ENCODE measurements at regions not wholly inside any gene's neighbourhood (a gene's known extent, or its start where the extent isn't known, plus 50 kb on each side); places are given as distances from the start of the nearest gene placed in this dataset.

- TF ChIP-seq REST (IDR thresholded peaks at IDR 0.05; ENCODE audit: unreplicated experiment) (no peak), EZH2 (IDR thresholded peaks at IDR 0.05; ENCODE audit: low read depth, unreplicated experiment) (no peak), STAT1 (IDR thresholded peaks at IDR 0.05; ENCODE audit: unreplicated experiment) (no peak), ZNF331 (CRISPR knock-in tag; IDR thresholded peaks at IDR 0.05; ENCODE audit: low read depth) (no peak), POLR2AphosphoS5 (IDR thresholded peaks at IDR 0.05; ENCODE audit: low read depth) (no peak), CREB1 (CRISPR knock-in tag; IDR thresholded peaks at IDR 0.05; ENCODE audit: low read depth) (no peak)
- TF ChIP-seq, protein P1, sequence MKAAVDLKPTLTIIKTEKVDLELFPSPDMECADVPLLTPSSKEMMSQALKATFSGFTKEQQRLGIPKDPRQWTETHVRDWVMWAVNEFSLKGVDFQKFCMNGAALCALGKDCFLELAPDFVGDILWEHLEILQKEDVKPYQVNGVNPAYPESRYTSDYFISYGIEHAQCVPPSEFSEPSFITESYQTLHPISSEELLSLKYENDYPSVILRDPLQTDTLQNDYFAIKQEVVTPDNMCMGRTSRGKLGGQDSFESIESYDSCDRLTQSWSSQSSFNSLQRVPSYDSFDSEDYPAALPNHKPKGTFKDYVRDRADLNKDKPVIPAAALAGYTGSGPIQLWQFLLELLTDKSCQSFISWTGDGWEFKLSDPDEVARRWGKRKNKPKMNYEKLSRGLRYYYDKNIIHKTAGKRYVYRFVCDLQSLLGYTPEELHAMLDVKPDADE (IDR thresholded peaks at IDR 0.05) = no peak
Measured at GRCh38 chr16:9402293-9402860, 310.9 kb downstream of the HAPSTR1 start (continued).

DNA sequence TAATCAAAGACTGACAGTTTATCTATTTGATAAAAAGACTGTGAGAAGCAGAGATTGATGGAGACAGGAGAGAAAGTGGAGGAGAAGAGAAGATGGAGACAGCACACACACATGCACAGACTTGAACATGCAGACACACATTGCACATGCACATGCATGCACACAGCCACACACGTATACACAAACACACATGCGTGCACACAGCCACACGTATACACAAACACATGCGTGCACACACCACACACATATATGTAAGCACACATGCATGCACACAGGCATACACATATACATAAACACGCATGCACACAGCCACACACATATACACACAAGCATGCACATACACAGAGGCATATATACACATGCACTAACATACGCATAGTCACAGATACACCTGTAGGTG lies 313.4 kb downstream of the HAPSTR1 start:
- Mint-ChIP-seq H3K27me3 (ENCODE audit: insufficient read depth, low read depth, poor library complexity) (no peaks in the 10 kb centered on the region), H3K4me1 (peaks cover 7% of the 10 kb centered on the region), H3K9me3 (no peaks in the 10 kb centered on the region), H3K36me3 (ENCODE audit: low read depth) (no peaks in the 10 kb centered on the region), H3K4me3 (no peak overlapping the region), H3K27ac (no peak overlapping the region)
- Histone ChIP-seq H3K27ac (ENCODE audit: low read depth) (no peak overlapping the region), H3K4me3 (no peak overlapping the region), H3K4me2 (no peak overlapping the region), H4K20me1 (replicated peaks; ENCODE audit: insufficient read depth) (no peaks in the 10 kb centered on the region), H2AFZ (no peak overlapping the region), H3K79me2 (replicated peaks; ENCODE audit: insufficient read depth) (no peaks in the 10 kb centered on the region), H3K27me3 (ENCODE audit: insufficient read depth) (no peaks in the 10 kb centered on the region), H3K9me2 (ENCODE audit: insufficient read depth) (peaks cover 11% of the 10 kb centered on the region; the same call in 1 of the 2 replicates), H3K4me1 (ENCODE audit: insufficient read depth) (0 out of 2 replicates have a peak, but pooled peaks cover 4% of the 10 kb centered on the region), H3K36me3 (ENCODE audit: insufficient read depth) (no peaks in the 10 kb centered on the region), H3F3A (replicated peaks; ENCODE audit: low read depth) (no peaks in the 10 kb centered on the region)
- ATAC-seq = no peak
- no peak for DNase-seq (ENCODE audit: low spot score)
- TF ChIP-seq JUNB (IDR thresholded peaks at IDR 0.05; ENCODE audit: unreplicated experiment) (no peak), STAT1 (IDR thresholded peaks at IDR 0.05; ENCODE audit: unreplicated experiment) (no peak), ZNF114 (CRISPR knock-in tag; IDR thresholded peaks at IDR 0.05) (no peak), ZNF331 (CRISPR knock-in tag; IDR thresholded peaks at IDR 0.05; ENCODE audit: low read depth) (no peak), EZH2 (IDR thresholded peaks at IDR 0.05; ENCODE audit: low read depth, unreplicated experiment) (no peak), REST (IDR thresholded peaks at IDR 0.05; ENCODE audit: unreplicated experiment) (no peak)
- TF ChIP-seq, protein P2, sequence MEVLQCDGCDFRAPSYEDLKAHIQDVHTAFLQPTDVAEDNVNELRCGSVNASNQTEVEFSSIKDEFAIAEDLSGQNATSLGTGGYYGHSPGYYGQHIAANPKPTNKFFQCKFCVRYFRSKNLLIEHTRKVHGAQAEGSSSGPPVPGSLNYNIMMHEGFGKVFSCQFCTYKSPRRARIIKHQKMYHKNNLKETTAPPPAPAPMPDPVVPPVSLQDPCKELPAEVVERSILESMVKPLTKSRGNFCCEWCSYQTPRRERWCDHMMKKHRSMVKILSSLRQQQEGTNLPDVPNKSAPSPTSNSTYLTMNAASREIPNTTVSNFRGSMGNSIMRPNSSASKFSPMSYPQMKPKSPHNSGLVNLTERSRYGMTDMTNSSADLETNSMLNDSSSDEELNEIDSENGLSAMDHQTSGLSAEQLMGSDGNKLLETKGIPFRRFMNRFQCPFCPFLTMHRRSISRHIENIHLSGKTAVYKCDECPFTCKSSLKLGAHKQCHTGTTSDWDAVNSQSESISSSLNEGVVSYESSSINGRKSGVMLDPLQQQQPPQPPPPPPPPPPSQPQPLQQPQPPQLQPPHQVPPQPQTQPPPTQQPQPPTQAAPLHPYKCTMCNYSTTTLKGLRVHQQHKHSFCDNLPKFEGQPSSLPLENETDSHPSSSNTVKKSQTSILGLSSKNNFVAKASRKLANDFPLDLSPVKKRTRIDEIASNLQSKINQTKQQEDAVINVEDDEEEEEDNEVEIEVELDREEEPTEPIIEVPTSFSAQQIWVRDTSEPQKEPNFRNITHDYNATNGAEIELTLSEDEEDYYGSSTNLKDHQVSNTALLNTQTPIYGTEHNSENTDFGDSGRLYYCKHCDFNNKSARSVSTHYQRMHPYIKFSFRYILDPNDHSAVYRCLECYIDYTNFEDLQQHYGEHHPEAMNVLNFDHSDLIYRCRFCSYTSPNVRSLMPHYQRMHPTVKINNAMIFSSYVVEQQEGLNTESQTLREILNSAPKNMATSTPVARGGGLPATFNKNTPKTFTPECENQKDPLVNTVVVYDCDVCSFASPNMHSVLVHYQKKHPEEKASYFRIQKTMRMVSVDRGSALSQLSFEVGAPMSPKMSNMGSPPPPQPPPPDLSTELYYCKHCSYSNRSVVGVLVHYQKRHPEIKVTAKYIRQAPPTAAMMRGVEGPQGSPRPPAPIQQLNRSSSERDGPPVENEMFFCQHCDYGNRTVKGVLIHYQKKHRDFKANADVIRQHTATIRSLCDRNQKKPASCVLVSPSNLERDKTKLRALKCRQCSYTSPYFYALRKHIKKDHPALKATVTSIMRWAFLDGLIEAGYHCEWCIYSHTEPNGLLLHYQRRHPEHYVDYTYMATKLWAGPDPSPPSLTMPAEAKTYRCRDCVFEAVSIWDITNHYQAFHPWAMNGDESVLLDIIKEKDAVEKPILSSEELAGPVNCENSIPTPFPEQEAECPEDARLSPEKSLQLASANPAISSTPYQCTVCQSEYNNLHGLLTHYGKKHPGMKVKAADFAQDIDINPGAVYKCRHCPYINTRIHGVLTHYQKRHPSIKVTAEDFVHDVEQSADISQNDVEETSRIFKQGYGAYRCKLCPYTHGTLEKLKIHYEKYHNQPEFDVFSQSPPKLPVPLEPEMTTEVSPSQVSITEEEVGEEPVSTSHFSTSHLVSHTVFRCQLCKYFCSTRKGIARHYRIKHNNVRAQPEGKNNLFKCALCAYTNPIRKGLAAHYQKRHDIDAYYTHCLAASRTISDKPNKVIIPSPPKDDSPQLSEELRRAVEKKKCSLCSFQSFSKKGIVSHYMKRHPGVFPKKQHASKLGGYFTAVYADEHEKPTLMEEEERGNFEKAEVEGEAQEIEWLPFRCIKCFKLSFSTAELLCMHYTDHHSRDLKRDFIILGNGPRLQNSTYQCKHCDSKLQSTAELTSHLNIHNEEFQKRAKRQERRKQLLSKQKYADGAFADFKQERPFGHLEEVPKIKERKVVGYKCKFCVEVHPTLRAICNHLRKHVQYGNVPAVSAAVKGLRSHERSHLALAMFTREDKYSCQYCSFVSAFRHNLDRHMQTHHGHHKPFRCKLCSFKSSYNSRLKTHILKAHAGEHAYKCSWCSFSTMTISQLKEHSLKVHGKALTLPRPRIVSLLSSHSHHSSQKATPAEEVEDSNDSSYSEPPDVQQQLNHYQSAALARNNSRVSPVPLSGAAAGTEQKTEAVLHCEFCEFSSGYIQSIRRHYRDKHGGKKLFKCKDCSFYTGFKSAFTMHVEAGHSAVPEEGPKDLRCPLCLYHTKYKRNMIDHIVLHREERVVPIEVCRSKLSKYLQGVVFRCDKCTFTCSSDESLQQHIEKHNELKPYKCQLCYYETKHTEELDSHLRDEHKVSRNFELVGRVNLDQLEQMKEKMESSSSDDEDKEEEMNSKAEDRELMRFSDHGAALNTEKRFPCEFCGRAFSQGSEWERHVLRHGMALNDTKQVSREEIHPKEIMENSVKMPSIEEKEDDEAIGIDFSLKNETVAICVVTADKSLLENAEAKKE (CRISPR knock-in tag; IDR thresholded peaks at IDR 0.05) = no peak
